WTC11 (cell line): ENCODE measurements at regions not wholly inside any gene's neighbourhood (a gene's known extent, or its start where the extent isn't known, plus 50 kb on each side); places are given as distances from the start of the nearest gene placed in this dataset.

Experiments
- ATAC-seq: fragments of 200-7000 bp; cut with Tn5 transposase; 2 replicates; pipeline ENCODE4 v1.10.0; 2021; ENCODE audit warnings: mild to moderate bottlenecking, moderate library complexity
- CTCF ChIA-PET: fragments of 300-600 bp; sonication (Branson Sonifier 250); formaldehyde crosslinking; loops from one replicate; lab custom pipeline; 2021; ENCODE audit warnings: antibody characterized with exemption; lab: Charles Lee
- POLR2A ChIA-PET: fragments of 350-600 bp; sonication (Branson Sonifier 250); formaldehyde crosslinking; loops from one replicate; lab custom pipeline; 2021; ENCODE audit warnings: antibody characterized with exemption; lab: Charles Lee
- DNase-seq: peaks from one replicate; pipeline ENCODE4 v3.0.0; 2021; ENCODE audit warnings: low spot score
- H3K27ac Mint-ChIP-seq: 2 replicates; pipeline ENCODE4 v1.8.0; 2021; ENCODE audit warnings: mixed read lengths
- H3K27me3 Mint-ChIP-seq: 2 replicates; pipeline ENCODE4 v1.8.0; 2021; ENCODE audit warnings: low read depth, mild to moderate bottlenecking, moderate library complexity, mixed read lengths
- H3K36me3 Mint-ChIP-seq: 2 replicates; pipeline ENCODE4 v1.8.0; 2021; ENCODE audit warnings: mixed read lengths
- H3K4me1 Mint-ChIP-seq: 2 replicates; pipeline ENCODE4 v1.8.0; 2022; ENCODE audit warnings: mixed read lengths
- H3K4me3 Mint-ChIP-seq: 2 replicates; pipeline ENCODE4 v1.8.0; 2021; ENCODE audit warnings: mild to moderate bottlenecking, moderate library complexity, mixed read lengths
- H3K9me3 Mint-ChIP-seq: 2 replicates; pipeline ENCODE4 v1.8.0; 2021; ENCODE audit warnings: mixed read lengths
- AR ChIP-seq: fragments of 250-450 bp; sonication (Bioruptor Pico); IDR thresholded peaks from 2 replicates; pipeline ENCODE4 v1.9.0; 2021; ENCODE audit warnings: mild to moderate bottlenecking
- CREB1 ChIP-seq: sonication (generic); formaldehyde crosslinking; IDR thresholded peaks from 2 replicates; pipeline ENCODE4 v1.8.0; 2023; ENCODE audit warnings: mild to moderate bottlenecking, missing genetic modification reagents
- ELF4 ChIP-seq: sonication (generic); formaldehyde crosslinking; IDR thresholded peaks from 2 replicates; pipeline ENCODE4 v1.8.1; 2022; ENCODE audit warnings: low read depth, mild to moderate bottlenecking, moderate library complexity, missing genetic modification reagents
- ERG ChIP-seq: fragments of 250-450 bp; sonication (Bioruptor Pico); IDR thresholded peaks from 2 replicates; pipeline ENCODE4 v1.8.0; 2021; ENCODE audit warnings: mild to moderate bottlenecking
- HMGA2 ChIP-seq: fragments of 250-450 bp; sonication (Bioruptor Pico); IDR thresholded peaks from 2 replicates; pipeline ENCODE4 v1.4.0; 2021; ENCODE audit warnings: mild to moderate bottlenecking, moderate library complexity
- IRF2 ChIP-seq: sonication (generic); formaldehyde crosslinking; IDR thresholded peaks from 2 replicates; pipeline ENCODE4 v1.8.0; 2022; ENCODE audit warnings: low read depth, missing genetic modification reagents, borderline replicate concordance
- MLX ChIP-seq: sonication (generic); formaldehyde crosslinking; IDR thresholded peaks from 2 replicates; pipeline ENCODE4 v1.8.1; 2023; ENCODE audit warnings: mild to moderate bottlenecking, missing genetic modification reagents, moderate library complexity
- PRDM15 ChIP-seq: sonication (generic); formaldehyde crosslinking; IDR thresholded peaks from 2 replicates; pipeline ENCODE4 v1.8.0; 2022; ENCODE audit warnings: missing genetic modification reagents
- RELA ChIP-seq: sonication (generic); formaldehyde crosslinking; IDR thresholded peaks from 2 replicates; pipeline ENCODE4 v1.8.1; 2022; ENCODE audit warnings: missing genetic modification reagents, mild to moderate bottlenecking, borderline replicate concordance
- SMAD4 ChIP-seq: sonication (generic); formaldehyde crosslinking; IDR thresholded peaks from 2 replicates; pipeline ENCODE4 v1.8.0; 2022; ENCODE audit warnings: mild to moderate bottlenecking, missing genetic modification reagents
- SP1 ChIP-seq: sonication (generic); formaldehyde crosslinking; conservative IDR thresholded peaks from 2 replicates; pipeline ENCODE4 v1.8.1; 2022; ENCODE audit warnings: missing genetic modification reagents
- TCF7 ChIP-seq: sonication (generic); formaldehyde crosslinking; IDR thresholded peaks from 2 replicates; pipeline ENCODE4 v1.8.0; 2022; ENCODE audit warnings: mild to moderate bottlenecking, low read depth, missing genetic modification reagents, moderate library complexity
- ZMAT4 ChIP-seq: fragments of 250-450 bp; sonication (Bioruptor Pico); IDR thresholded peaks from 2 replicates; pipeline ENCODE4 v1.9.0; 2021; ENCODE audit warnings: mild to moderate bottlenecking
- ZNF138 ChIP-seq: sonication (generic); formaldehyde crosslinking; conservative IDR thresholded peaks from 2 replicates; pipeline ENCODE4 v1.8.1; 2022; ENCODE audit warnings: mild to moderate bottlenecking, moderate library complexity, missing genetic modification reagents
- ZNF423 ChIP-seq: fragments of 250-450 bp; sonication (Bioruptor Pico); IDR thresholded peaks from 2 replicates; pipeline ENCODE4 v2.1.2; 2022; ENCODE audit warnings: mild to moderate bottlenecking, moderate library complexity
- ZNF512 ChIP-seq: sonication (generic); formaldehyde crosslinking; IDR thresholded peaks from 2 replicates; pipeline ENCODE4 v1.8.1; 2022; ENCODE audit warnings: missing genetic modification reagents, borderline replicate concordance

GRCh38 chr3:159604151-159604581, 384.5 kb upstream of the IL12A start (continued):
- no peak for TF ChIP-seq TCF7 (CRISPR knock-in tag)
- no peak for TF ChIP-seq AR (CRISPR knock-in tag)
- no peak for TF ChIP-seq MLX (CRISPR knock-in tag)
- no peak for TF ChIP-seq HMGA2
- TF ChIP-seq ZMAT4 (CRISPR knock-in tag): no peak
- no peak for TF ChIP-seq SMAD4 (CRISPR knock-in tag)
- TF ChIP-seq ZNF138: no peak

- ATAC-seq (no peak), DNase-seq (no peak)
- Mint-ChIP-seq H3K27ac (no peak overlapping the region), H3K9me3 (peaks cover 7% of the 10 kb centered on the region), H3K4me3 (no peak overlapping the region), H3K4me1 (no peaks in the 10 kb centered on the region), H3K36me3 (peaks cover 2% of the 10 kb centered on the region; the same call in 1 of the 2 replicates), H3K27me3 (no peaks in the 10 kb centered on the region)
- ChIA-PET CTCF (interaction anchor here (1.2 kb wide), 1 partner anchor 200 kb away, joined by 4 read pairs; no protein-coding TSS in a partner anchor), POLR2A (no interaction called here)
- TF ChIP-seq ZNF512 (CRISPR knock-in tag): no peak
- TF ChIP-seq HMGA2: no peak
- no peak for TF ChIP-seq AR (CRISPR knock-in tag)
- TF ChIP-seq SP1 (CRISPR knock-in tag): no peak
- no peak for TF ChIP-seq IRF2
- TF ChIP-seq RELA: no peak
- no peak for TF ChIP-seq ZNF423 (CRISPR knock-in tag)
These were observed 383.5 kb upstream of the IL12A start for GRCh38 chr3:159605101-159605500.

GRCh38 chr3:159605776-159606175, 382.9 kb upstream of the IL12A start:
- no peaks in the 10 kb centered on the region for H3K36me3 Mint-ChIP-seq
- POLR2A ChIA-PET: no interaction called here
- DNase-seq (no peak), ATAC-seq (no peak)
- H3K9me3 Mint-ChIP-seq: peaks cover 2% of the 10 kb centered on the region; the same call in 1 of the 2 replicates
- H3K4me3 Mint-ChIP-seq: no peak overlapping the region
- no peak overlapping the region for H3K27ac Mint-ChIP-seq
- CTCF ChIA-PET: no interaction called here
- no peaks in the 10 kb centered on the region for H3K4me1 Mint-ChIP-seq
- no peaks in the 10 kb centered on the region for H3K27me3 Mint-ChIP-seq
- TF ChIP-seq ERG (CRISPR knock-in tag): no peak
- no peak for TF ChIP-seq CREB1 (CRISPR knock-in tag)
- no peak for TF ChIP-seq ELF4 (CRISPR knock-in tag)
- no peak for TF ChIP-seq PRDM15 (CRISPR knock-in tag)
